ENCODE measurements at regions not wholly inside any gene's neighbourhood (a gene's known extent, or its start where the extent isn't known, plus 50 kb on each side); places are given as distances from the start of the nearest gene placed in this dataset.

GRCh38 chr4:124427095-124427767 lies 285.3 kb downstream of the ANKRD50 start:
- H3K36me3 ChIP-seq (ENCODE audit: control insufficient read depth in 2 of 2, extremely low read depth in 1 of 2, insufficient read depth in 2 of 2, low read length in 2 of 2), result no peaks in the 10 kb centered on the region
- peak; percentile 58 for FAIRE-seq

GRCh38 chr4:124428648-124429047 lies 283.9 kb downstream of the ANKRD50 start:
- no peaks in the 10 kb centered on the region for H3K79me2 ChIP-seq (ENCODE audit: control insufficient read depth, insufficient read depth, low read length)
- dilution Hi-C loops (cut with MboI; ENCODE audit: extremely low pct_ligation_motif_present, low sequenced_read_pairs), result no loop called here
- H3K27ac ChIP-seq (ENCODE audit: control insufficient read depth, insufficient read depth, low read length), result no peak overlapping the region
- no peak overlapping the region for H3K4me3 ChIP-seq (ENCODE audit: control insufficient read depth in 2 of 3, extremely low read depth in 1 of 3, insufficient read depth in 2 of 3, low read depth in 1 of 3, low read length in 3 of 3)
- H3K4me2 ChIP-seq (ENCODE audit: control insufficient read depth, extremely low read depth, insufficient read depth, low read depth, low read length), result no peak overlapping the region
- FAIRE-seq, result no peak
- no peak for DNase-seq (ENCODE audit: low read depth, low spot score)
- H3K9ac ChIP-seq (ENCODE audit: control insufficient read depth, extremely low read depth, insufficient read depth, low read length), result no peak overlapping the region
- H2AFZ ChIP-seq (ENCODE audit: control insufficient read depth, low read length), result no peak overlapping the region
- peaks cover 31% of the 10 kb centered on the region for H3K4me1 ChIP-seq (ENCODE audit: control insufficient read depth, extremely low read depth, insufficient read depth, low read length)
- no peaks in the 10 kb centered on the region for H4K20me1 ChIP-seq (ENCODE audit: control insufficient read depth, extremely low read depth, insufficient read depth, low read length)
- H3K9me3 ChIP-seq (ENCODE audit: control insufficient read depth, low read depth, low read length), result no peaks in the 10 kb centered on the region
- no peaks in the 10 kb centered on the region for H3K27me3 ChIP-seq (ENCODE audit: control insufficient read depth, extremely low read depth, insufficient read depth, low read length)
- H3K9me1 ChIP-seq (ENCODE audit: control insufficient read depth, extremely low read depth, insufficient read depth, low read length), result no peaks in the 10 kb centered on the region
- H3K36me3 ChIP-seq (ENCODE audit: control insufficient read depth in 2 of 2, extremely low read depth in 1 of 2, insufficient read depth in 2 of 2, low read length in 2 of 2), result no peaks in the 10 kb centered on the region
- no peak for TF ChIP-seq EZH2 (IDR thresholded peaks at IDR 0.05; ENCODE audit: low read length)
- no peak for TF ChIP-seq CTCF (optimal IDR thresholded peaks at IDR 0.05 in 1 of 3, IDR thresholded peaks at IDR 0.05 in 1 of 3, conservative IDR thresholded peaks at IDR 0.05 in 1 of 3; ENCODE audit: extremely low read depth in 1 of 3, insufficient read depth in 2 of 3, low read length in 3 of 3)

More at GRCh38 chr4:124427095-124427767, 285.3 kb downstream of the ANKRD50 start:
- dilution Hi-C loops (cut with MboI; ENCODE audit: extremely low pct_ligation_motif_present, low sequenced_read_pairs), result no loop called here
- Histone ChIP-seq H2AFZ (ENCODE audit: control insufficient read depth, low read length) (no peak overlapping the region), H3K9ac (ENCODE audit: control insufficient read depth, extremely low read depth, insufficient read depth, low read length) (no peak overlapping the region), H3K4me2 (ENCODE audit: control insufficient read depth, extremely low read depth, insufficient read depth, low read depth, low read length) (no peak overlapping the region), H3K79me2 (ENCODE audit: control insufficient read depth, insufficient read depth, low read length) (no peaks in the 10 kb centered on the region), H4K20me1 (ENCODE audit: control insufficient read depth, extremely low read depth, insufficient read depth, low read length) (no peaks in the 10 kb centered on the region), H3K9me1 (ENCODE audit: control insufficient read depth, extremely low read depth, insufficient read depth, low read length) (no peaks in the 10 kb centered on the region), H3K27me3 (ENCODE audit: control insufficient read depth, extremely low read depth, insufficient read depth, low read length) (no peaks in the 10 kb centered on the region), H3K27ac (ENCODE audit: control insufficient read depth, insufficient read depth, low read length) (no peak overlapping the region), H3K4me3 (ENCODE audit: control insufficient read depth in 2 of 3, extremely low read depth in 1 of 3, insufficient read depth in 2 of 3, low read depth in 1 of 3, low read length in 3 of 3) (no peak overlapping the region), H3K9me3 (ENCODE audit: control insufficient read depth, low read depth, low read length) (no peaks in the 10 kb centered on the region), H3K4me1 (ENCODE audit: control insufficient read depth, extremely low read depth, insufficient read depth, low read length) (peaks cover 29% of the 10 kb centered on the region)
- TF ChIP-seq CTCF (optimal IDR thresholded peaks at IDR 0.05 in 1 of 3, IDR thresholded peaks at IDR 0.05 in 1 of 3, conservative IDR thresholded peaks at IDR 0.05 in 1 of 3; ENCODE audit: extremely low read depth in 1 of 3, insufficient read depth in 2 of 3, low read length in 3 of 3) (no peak), EZH2 (IDR thresholded peaks at IDR 0.05; ENCODE audit: low read length) (no peak)
- DNase-seq (ENCODE audit: low read depth, low spot score), result no peak
